Epidermal melanocyte (primary cell): ENCODE measurements at regions not wholly inside any gene's neighbourhood (a gene's known extent, or its start where the extent isn't known, plus 50 kb on each side); places are given as distances from the start of the nearest gene placed in this dataset.
"Not testable (repeated sequence)": the region's sequence is repeated elsewhere in the genome, so short reads cannot be mapped to it uniquely, and the experiment has no call there.

Source experiments
- DNase-seq: peaks from one replicate; pipeline ENCODE4 v3.0.0; 2011; ENCODE audit warnings: low spot score; ENCODE audit not compliant: insufficient read length

- DNase-seq, result no peak
These were observed 102.6 kb downstream of the PLG start for GRCh38 chr6:160804639-160805038.

GRCh38 chr6:160808263-160808662 is 106.2 kb downstream of the PLG start:
- DNase-seq, result no peak

- DNase-seq, result no peak
These were observed 108.2 kb downstream of the PLG start for GRCh38 chr6:160810238-160810637.

GRCh38 chr6:160812097-160812496 is 110.1 kb downstream of the PLG start:
- DNase-seq, result no peak

GRCh38 chr6:160818934-160819333 is 116.9 kb downstream of the PLG start:
- DNase-seq, result no peak

- not testable (repeated sequence) for DNase-seq
These were observed 118.6 kb downstream of the PLG start for GRCh38 chr6:160820661-160821060.

GRCh38 chr6:160831739-160832138 is 129.7 kb downstream of the PLG start:
- no peak for DNase-seq

GRCh38 chr6:160832422-160832821 is 130.4 kb downstream of the PLG start:
- no peak for DNase-seq

- DNase-seq, result no peak
These were observed 135.1 kb downstream of the PLG start for GRCh38 chr6:160837146-160837545.

- no peak for DNase-seq
These were observed 140.5 kb upstream of the MAP3K4 start for GRCh38 chr6:160851031-160851430.

GRCh38 chr6:160853946-160854345 is 137.6 kb upstream of the MAP3K4 start:
- no peak for DNase-seq

GRCh38 chr6:160858886-160859285 is 132.7 kb upstream of the MAP3K4 start:
- no peak for DNase-seq

GRCh38 chr6:160859822-160860221 is 131.7 kb upstream of the MAP3K4 start:
- no peak for DNase-seq

- DNase-seq, result no peak
These were observed 129.7 kb upstream of the MAP3K4 start for GRCh38 chr6:160861824-160862223.

GRCh38 chr6:160863782-160864181 is 127.8 kb upstream of the MAP3K4 start:
- no peak for DNase-seq

GRCh38 chr6:160871320-160871719 is 120.2 kb upstream of the MAP3K4 start:
- DNase-seq, result no peak

- DNase-seq, result no peak
These were observed 110.3 kb upstream of the MAP3K4 start for GRCh38 chr6:160881148-160881808.

GRCh38 chr6:160882006-160882405 is 109.6 kb upstream of the MAP3K4 start:
- DNase-seq, result no peak

GRCh38 chr6:160882791-160883279 is 108.7 kb upstream of the MAP3K4 start:
- no peak for DNase-seq

GRCh38 chr6:160883560-160883959 is 108.0 kb upstream of the MAP3K4 start:
- DNase-seq, result no peak

GRCh38 chr6:160883999-160884398 is 107.6 kb upstream of the MAP3K4 start:
- DNase-seq, result no peak

- DNase-seq, result not testable (repeated sequence)
These were observed 102.4 kb upstream of the MAP3K4 start for GRCh38 chr6:160889148-160889547.

- DNase-seq, result no peak
These were observed 99.9 kb upstream of the MAP3K4 start for GRCh38 chr6:160891690-160892089.

- DNase-seq, result no peak
These were observed 96.0 kb upstream of the MAP3K4 start for GRCh38 chr6:160895562-160895961.
